ENCODE measurements at regions not wholly inside any gene's neighbourhood (a gene's known extent, or its start where the extent isn't known, plus 50 kb on each side); places are given as distances from the start of the nearest gene placed in this dataset.

DNA sequence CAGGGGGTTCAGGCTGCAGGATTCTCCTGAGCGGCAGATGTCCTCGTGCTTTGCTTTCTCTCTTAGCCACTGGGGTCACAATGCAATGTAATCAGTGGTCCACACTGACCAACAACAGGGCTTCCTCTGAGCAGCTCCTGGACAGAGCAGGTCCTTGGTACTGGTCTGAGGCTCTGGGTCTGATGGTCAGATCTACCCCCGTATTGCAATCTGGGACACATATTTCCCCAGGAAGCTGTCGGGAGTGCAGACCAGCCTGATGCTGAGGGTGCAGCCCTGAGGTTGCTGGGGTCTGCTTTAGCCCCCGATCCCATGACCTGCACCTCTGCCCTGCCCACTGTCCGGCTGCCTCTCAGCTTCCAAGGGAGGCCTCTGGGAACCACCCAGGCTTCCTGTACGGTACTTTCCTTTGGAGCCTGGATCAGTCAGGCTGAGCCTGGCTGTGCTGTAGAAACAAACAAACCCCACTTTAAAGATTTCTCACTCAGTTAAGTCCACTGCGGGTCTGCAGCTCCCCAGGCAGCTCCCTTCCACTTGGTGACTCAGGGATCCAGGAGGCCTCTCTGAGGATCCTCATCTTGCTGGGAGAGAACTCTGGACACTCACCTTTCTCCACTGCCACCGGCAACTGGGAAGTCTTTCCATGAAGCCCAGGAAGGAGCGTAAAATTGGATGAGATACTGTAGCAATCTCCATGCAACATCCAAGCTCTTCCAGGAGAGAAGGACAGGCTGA lies 1046.6 kb downstream of the TBC1D22A start:
- Histone ChIP-seq H3K36me3 (ENCODE audit: control insufficient read depth, insufficient read depth, low read length) (no peaks in the 10 kb centered on the region), H4K8ac (ENCODE audit: low read depth in 2 of 2, low read length in 2 of 2) (no peak overlapping the region), H3K56ac (ENCODE audit: extremely low read depth, insufficient read depth, low read length) (no peak overlapping the region), H2BK15ac (ENCODE audit: low read depth, low read length) (no peak overlapping the region), H3K27me3 (ENCODE audit: control insufficient read depth, insufficient read depth, low read length) (no peaks in the 10 kb centered on the region), H4K20me1 (ENCODE audit: insufficient read depth, low read length) (no peaks in the 10 kb centered on the region), H2BK5ac (ENCODE audit: low read depth, low read length, poor library complexity, severe bottlenecking) (no peak overlapping the region), H3K9ac (ENCODE audit: low read depth, low read length) (no peak overlapping the region), H3K4me3 (ENCODE audit: insufficient read depth, low read depth, low read length) (no peak overlapping the region), H4K5ac (ENCODE audit: low read depth, low read length) (no peak overlapping the region), H3K23ac (ENCODE audit: low read depth, low read length) (no peak overlapping the region), H3K79me1 (ENCODE audit: low read depth in 1 of 2, low read length in 2 of 2) (no peaks in the 10 kb centered on the region), H3K18ac (ENCODE audit: low read depth, low read length) (no peak overlapping the region), H3K9me1 (ENCODE audit: insufficient read depth, low read length) (no peaks in the 10 kb centered on the region), H3K4me1 (ENCODE audit: control insufficient read depth, insufficient read depth, low read length) (no peaks in the 10 kb centered on the region), H2AFZ (replicated peaks; ENCODE audit: low read length, poor library complexity) (no peak overlapping the region), H3K4ac (ENCODE audit: low read depth, low read length) (no peak overlapping the region), H2BK20ac (ENCODE audit: low read depth, low read length) (no peak overlapping the region), H3K27ac (ENCODE audit: insufficient read depth, low read length) (no peak overlapping the region), H2BK120ac (ENCODE audit: low read depth, low read length) (no peak overlapping the region), H3K4me2 (ENCODE audit: low read depth, low read length) (no peak overlapping the region), H2AK5ac (ENCODE audit: low read depth, low read length) (no peak overlapping the region), H2AK9ac (replicated peaks; ENCODE audit: low read depth, low read length, poor library complexity) (no peak overlapping the region), H4K91ac (ENCODE audit: insufficient read depth, low read depth, low read length) (no peak overlapping the region), H3K14ac (replicated peaks; ENCODE audit: low read depth, low read length) (no peak overlapping the region), H3K9me3 (ENCODE audit: control insufficient read depth, insufficient read depth, low read length) (peaks cover 55% of the 10 kb centered on the region)
- in situ Hi-C loops (cut with MboI; ENCODE audit: low sequenced_read_pairs), result no loop called here
- ATAC-seq (ENCODE audit: low read depth) (no peak), DNase-seq (no peak)
- ChIA-PET POLR2A (ENCODE audit: unreplicated experiment) (no interaction called here), CTCF (no interaction called here)
- TF ChIP-seq MAZ (IDR thresholded peaks at IDR 0.05; ENCODE audit: borderline replicate concordance, low read depth, low read length) (no peak), CHD1 (IDR thresholded peaks at IDR 0.05; ENCODE audit: low read depth, low read length) (no peak), FOS (IDR thresholded peaks at IDR 0.05; ENCODE audit: low read depth, low read length) (no peak), NFE2L2 (IDR thresholded peaks at IDR 0.05; ENCODE audit: low read depth, low read length) (no peak), CEBPB (IDR thresholded peaks at IDR 0.05; ENCODE audit: low read depth, low read length) (no peak), SMC3 (IDR thresholded peaks at IDR 0.05; ENCODE audit: low read depth, low read length) (no peak), POLR2A (IDR thresholded peaks at IDR 0.05; ENCODE audit: low read depth, low read length) (no peak), CTCF (conservative IDR thresholded peaks at IDR 0.05; ENCODE audit: low read depth, low read length) (no peak), RFX5 (IDR thresholded peaks at IDR 0.05; ENCODE audit: low read depth, low read length) (no peak)
- TF ChIP-seq, protein P1, sequence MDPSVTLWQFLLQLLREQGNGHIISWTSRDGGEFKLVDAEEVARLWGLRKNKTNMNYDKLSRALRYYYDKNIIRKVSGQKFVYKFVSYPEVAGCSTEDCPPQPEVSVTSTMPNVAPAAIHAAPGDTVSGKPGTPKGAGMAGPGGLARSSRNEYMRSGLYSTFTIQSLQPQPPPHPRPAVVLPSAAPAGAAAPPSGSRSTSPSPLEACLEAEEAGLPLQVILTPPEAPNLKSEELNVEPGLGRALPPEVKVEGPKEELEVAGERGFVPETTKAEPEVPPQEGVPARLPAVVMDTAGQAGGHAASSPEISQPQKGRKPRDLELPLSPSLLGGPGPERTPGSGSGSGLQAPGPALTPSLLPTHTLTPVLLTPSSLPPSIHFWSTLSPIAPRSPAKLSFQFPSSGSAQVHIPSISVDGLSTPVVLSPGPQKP (IDR thresholded peaks at IDR 0.05; ENCODE audit: borderline replicate concordance, low read depth, low read length), result no peak
- BruUV-seq (replicated peaks), result no TSS peak
- intact Hi-C loops (cut with micrococcal nuclease), result no loop called here
- dilution Hi-C loops (cut with HindIII; ENCODE audit: low sequenced_read_pairs, unreplicated experiment), result no loop called here
- 73% methylated on average over 6 of the region's 10 CpGs; no CpG with 5 or more reads in 1 of the 2 experiments for WGBS, 2 experiments (ENCODE audit: extremely low coverage in 2 of 2, insufficient read length in 1 of 2)

All from IMR-90 (cell line).